ENCODE measurements at regions not wholly inside any gene's neighbourhood (a gene's known extent, or its start where the extent isn't known, plus 50 kb on each side); places are given as distances from the start of the nearest gene placed in this dataset.

- H3K4me3 Mint-ChIP-seq = no peak overlapping the region
- no peak overlapping the region for H3K27ac Mint-ChIP-seq
Observed at GRCh38 chr14:61898568-61898967, 136.3 kb downstream of the SNAPC1 start.

GRCh38 chr14:61899497-61899896, 137.3 kb downstream of the SNAPC1 start:
- Mint-ChIP-seq H3K27me3 (peaks cover 0 to 5% (median 3%) of the 10 kb centered on the region in 5 donors), H3K4me3 (no peak overlapping the region), H3K27ac (no peak overlapping the region), H3K36me3 (no peaks in the 10 kb centered on the region), H3K4me1 (no peaks in the 10 kb centered on the region), H3K9me3 (no peaks in the 10 kb centered on the region)
- POLR2A ChIA-PET = interaction anchor here (0.6 kb wide), 1 partner anchor 418 kb away, joined by 4 read pairs; no protein-coding TSS in a partner anchor
- DNase-seq = no peak
- no peak for ATAC-seq

More at GRCh38 chr14:61898568-61898967, 136.3 kb downstream of the SNAPC1 start:
- POLR2A ChIA-PET = no interaction called here
- peaks cover 0 to 5% (median 3%) of the 10 kb centered on the region in 5 donors for H3K27me3 Mint-ChIP-seq
- H3K36me3 Mint-ChIP-seq = no peaks in the 10 kb centered on the region
- DNase-seq (no peak), ATAC-seq (no peak)
- peaks cover 0 to 2% (median 0%) of the 10 kb centered on the region in 4 donors for H3K4me1 Mint-ChIP-seq
- H3K9me3 Mint-ChIP-seq = no peaks in the 10 kb centered on the region

GRCh38 chr14:61904946-61905345, 142.7 kb downstream of the SNAPC1 start:
- no peaks in the 10 kb centered on the region for H3K4me1 Mint-ChIP-seq
- H3K36me3 Mint-ChIP-seq = no peaks in the 10 kb centered on the region
- ATAC-seq (no peak), DNase-seq (no peak)
- peaks cover 0 to 11% (median 1%) of the 10 kb centered on the region in 5 donors for H3K27me3 Mint-ChIP-seq
- POLR2A ChIA-PET = no interaction called here
- no peaks in the 10 kb centered on the region for H3K9me3 Mint-ChIP-seq
- H3K27ac Mint-ChIP-seq = no peak overlapping the region
- H3K4me3 Mint-ChIP-seq = no peak overlapping the region

- H3K27me3 Mint-ChIP-seq = peaks cover 0 to 6% (median 5%) of the 10 kb centered on the region in 5 donors
- DNase-seq (peak in 7 of 10 donors; percentile 1 to 67 (median 43)), ATAC-seq (peak; percentile 84 to 92)
- no peak overlapping the region for H3K4me3 Mint-ChIP-seq
- no peaks in the 10 kb centered on the region for H3K9me3 Mint-ChIP-seq
- POLR2A ChIA-PET = no interaction called here
- peaks cover 4 to 15% (median 13%) of the 10 kb centered on the region in 4 donors for H3K4me1 Mint-ChIP-seq
- H3K36me3 Mint-ChIP-seq = no peaks in the 10 kb centered on the region
- peak overlapping the region in 6 of 10 donors; percentile 38 to 82 (median 64) for H3K27ac Mint-ChIP-seq
Observed at GRCh38 chr14:61911574-61911973, 149.4 kb downstream of the SNAPC1 start.

GRCh38 chr14:61918998-61919397, 156.8 kb downstream of the SNAPC1 start:
- Mint-ChIP-seq H3K9me3 (no peaks in the 10 kb centered on the region), H3K4me3 (no peak overlapping the region), H3K27ac (no peak overlapping the region), H3K4me1 (no peaks in the 10 kb centered on the region), H3K27me3 (peaks cover 11 to 69% (median 27%) of the 10 kb centered on the region in 5 donors), H3K36me3 (no peaks in the 10 kb centered on the region)
- ATAC-seq = no peak
- DNase-seq = no peak
- POLR2A ChIA-PET = no interaction called here

GRCh38 chr14:61923348-61923747, 161.1 kb downstream of the SNAPC1 start:
- Mint-ChIP-seq H3K4me1 (no peaks in the 10 kb centered on the region), H3K36me3 (no peaks in the 10 kb centered on the region), H3K4me3 (no peak overlapping the region), H3K27ac (no peak overlapping the region), H3K27me3 (peaks cover 8 to 61% (median 28%) of the 10 kb centered on the region in 5 donors), H3K9me3 (no peaks in the 10 kb centered on the region)
- POLR2A ChIA-PET = no interaction called here
- ATAC-seq (no peak), DNase-seq (no peak)

- Mint-ChIP-seq H3K36me3 (no peaks in the 10 kb centered on the region), H3K4me1 (no peaks in the 10 kb centered on the region), H3K9me3 (no peaks in the 10 kb centered on the region), H3K4me3 (no peak overlapping the region), H3K27me3 (peaks cover 8 to 54% (median 23%) of the 10 kb centered on the region in 5 donors), H3K27ac (no peak overlapping the region)
- DNase-seq (peak in 4 of 10 donors; percentile 3 to 23 (median 14)), ATAC-seq (no peak)
- POLR2A ChIA-PET = no interaction called here
Observed at GRCh38 chr14:61925043-61925442, 162.8 kb downstream of the SNAPC1 start.

GRCh38 chr14:61925732-61926435, 163.7 kb downstream of the SNAPC1 start:
- Mint-ChIP-seq H3K4me1 (no peaks in the 10 kb centered on the region), H3K36me3 (no peaks in the 10 kb centered on the region), H3K27ac (no peak overlapping the region), H3K27me3 (peaks cover 8 to 52% (median 26%) of the 10 kb centered on the region in 5 donors), H3K4me3 (no peak overlapping the region), H3K9me3 (no peaks in the 10 kb centered on the region)
- ATAC-seq = no peak
- no peak for DNase-seq
- POLR2A ChIA-PET = no interaction called here

GRCh38 chr14:61927060-61927459, 164.8 kb downstream of the SNAPC1 start:
- no peak for DNase-seq
- H3K4me3 Mint-ChIP-seq = no peak overlapping the region
- ATAC-seq = no peak
- peaks cover 8 to 45% (median 21%) of the 10 kb centered on the region in 5 donors for H3K27me3 Mint-ChIP-seq
- no peaks in the 10 kb centered on the region for H3K4me1 Mint-ChIP-seq
- POLR2A ChIA-PET = no interaction called here
- no peaks in the 10 kb centered on the region for H3K9me3 Mint-ChIP-seq
- H3K27ac Mint-ChIP-seq = no peak overlapping the region
- H3K36me3 Mint-ChIP-seq = no peaks in the 10 kb centered on the region

GRCh38 chr14:61927520-61927919, 165.3 kb downstream of the SNAPC1 start:
- POLR2A ChIA-PET = no interaction called here
- ATAC-seq = no peak
- DNase-seq = no peak
- Mint-ChIP-seq H3K9me3 (no peaks in the 10 kb centered on the region), H3K4me3 (no peak overlapping the region), H3K27me3 (peaks cover 6 to 45% (median 21%) of the 10 kb centered on the region in 5 donors), H3K36me3 (no peaks in the 10 kb centered on the region), H3K27ac (no peak overlapping the region), H3K4me1 (no peaks in the 10 kb centered on the region)

- Mint-ChIP-seq H3K27me3 (peaks cover 6 to 52% (median 21%) of the 10 kb centered on the region in 5 donors), H3K9me3 (no peaks in the 10 kb centered on the region)
- ATAC-seq = no peak
Observed at GRCh38 chr14:61928300-61928699, 166.1 kb downstream of the SNAPC1 start.

GRCh38 chr14:61928701-61929100, 166.5 kb downstream of the SNAPC1 start:
- POLR2A ChIA-PET = no interaction called here
- Mint-ChIP-seq H3K4me3 (no peak overlapping the region), H3K4me1 (no peaks in the 10 kb centered on the region), H3K27ac (no peak overlapping the region), H3K36me3 (no peaks in the 10 kb centered on the region), H3K9me3 (no peaks in the 10 kb centered on the region), H3K27me3 (peaks cover 6 to 49% (median 21%) of the 10 kb centered on the region in 5 donors)
- ATAC-seq (no peak), DNase-seq (no peak)

More at GRCh38 chr14:61928300-61928699, 166.1 kb downstream of the SNAPC1 start:
- POLR2A ChIA-PET = no interaction called here
- DNase-seq = no peak
- Mint-ChIP-seq H3K36me3 (no peaks in the 10 kb centered on the region), H3K4me1 (no peaks in the 10 kb centered on the region), H3K4me3 (no peak overlapping the region), H3K27ac (no peak overlapping the region)

GRCh38 chr14:61929651-61930050, 167.4 kb downstream of the SNAPC1 start:
- Mint-ChIP-seq H3K9me3 (no peaks in the 10 kb centered on the region), H3K27ac (no peak overlapping the region), H3K36me3 (no peaks in the 10 kb centered on the region), H3K4me1 (no peaks in the 10 kb centered on the region), H3K4me3 (no peak overlapping the region), H3K27me3 (peaks cover 2 to 40% (median 17%) of the 10 kb centered on the region in 5 donors)
- POLR2A ChIA-PET = no interaction called here
- ATAC-seq (no peak), DNase-seq (no peak)
